ENCODE measurements at regions not wholly inside any gene's neighbourhood (a gene's known extent, or its start where the extent isn't known, plus 50 kb on each side); places are given as distances from the start of the nearest gene placed in this dataset.

DNA sequence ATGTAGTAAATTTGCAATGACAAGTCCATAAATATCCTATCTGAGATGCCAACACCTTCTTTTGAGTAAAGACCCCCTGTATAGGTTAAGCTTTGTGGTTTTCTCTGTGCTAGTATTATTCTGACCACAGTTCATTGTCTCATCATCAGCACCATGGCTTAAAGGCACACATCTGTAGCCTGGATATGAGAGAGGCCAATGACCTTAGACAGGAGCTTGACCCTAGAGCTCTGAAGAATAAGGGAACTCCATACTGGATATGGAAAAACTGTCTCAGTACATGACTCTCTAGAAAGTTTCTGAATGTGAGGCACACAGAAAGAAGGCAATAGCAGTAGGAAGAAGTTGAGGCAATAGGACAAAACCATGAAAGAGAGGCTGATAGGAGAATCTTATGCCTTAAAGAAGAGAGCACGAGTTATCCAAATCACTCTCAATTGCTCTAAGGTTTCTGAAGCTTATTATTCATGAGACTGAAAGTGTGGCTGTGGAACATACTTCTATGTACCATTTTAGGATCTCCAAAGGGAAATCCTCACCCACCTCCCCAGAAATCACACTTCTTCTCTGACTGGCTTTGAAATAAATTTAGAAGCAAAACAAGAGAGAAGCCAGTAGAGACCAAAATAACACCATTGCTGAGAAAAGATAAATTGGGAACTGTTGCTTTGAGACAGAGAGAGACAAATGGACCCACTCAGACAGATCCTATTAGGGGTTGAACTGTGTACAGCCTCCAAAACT lies 150.2 kb downstream of the ABCA8 start:
- TF ChIP-seq EGR1 (IDR thresholded peaks at IDR 0.05) (no peak), EP300 (IDR thresholded peaks at IDR 0.05; ENCODE audit: borderline replicate concordance) (no peak), ZBTB7A (IDR thresholded peaks at IDR 0.05; ENCODE audit: low read depth) (no peak), FOXM1 (IDR thresholded peaks at IDR 0.05; ENCODE audit: borderline replicate concordance, low read depth) (no peak), TEAD4 (IDR thresholded peaks at IDR 0.05) (no peak)

GRCh38 chr17:68803164-68803929 lies 151.8 kb downstream of the ABCA8 start:
- no peak for TF ChIP-seq RAD21 (IDR thresholded peaks at IDR 0.05; ENCODE audit: low read depth)
- no peak for TF ChIP-seq ZBTB7A (IDR thresholded peaks at IDR 0.05; ENCODE audit: low read depth)
- no peak for TF ChIP-seq EGR1 (IDR thresholded peaks at IDR 0.05)
- TF ChIP-seq, protein P1, sequence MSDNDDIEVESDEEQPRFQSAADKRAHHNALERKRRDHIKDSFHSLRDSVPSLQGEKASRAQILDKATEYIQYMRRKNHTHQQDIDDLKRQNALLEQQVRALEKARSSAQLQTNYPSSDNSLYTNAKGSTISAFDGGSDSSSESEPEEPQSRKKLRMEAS (IDR thresholded peaks at IDR 0.05) = no peak
- TF ChIP-seq TEAD4 (IDR thresholded peaks at IDR 0.05) = no peak
- TF ChIP-seq EP300 (IDR thresholded peaks at IDR 0.05; ENCODE audit: borderline replicate concordance) = no peak
- no peak for TF ChIP-seq TCF12 (IDR thresholded peaks at IDR 0.05; ENCODE audit: low read depth)
- no peak for TF ChIP-seq TAF1 (IDR thresholded peaks at IDR 0.05; ENCODE audit: low read depth)
- TF ChIP-seq CREB1 (IDR thresholded peaks at IDR 0.05; ENCODE audit: low read depth) = no peak
- TF ChIP-seq, protein P2, sequence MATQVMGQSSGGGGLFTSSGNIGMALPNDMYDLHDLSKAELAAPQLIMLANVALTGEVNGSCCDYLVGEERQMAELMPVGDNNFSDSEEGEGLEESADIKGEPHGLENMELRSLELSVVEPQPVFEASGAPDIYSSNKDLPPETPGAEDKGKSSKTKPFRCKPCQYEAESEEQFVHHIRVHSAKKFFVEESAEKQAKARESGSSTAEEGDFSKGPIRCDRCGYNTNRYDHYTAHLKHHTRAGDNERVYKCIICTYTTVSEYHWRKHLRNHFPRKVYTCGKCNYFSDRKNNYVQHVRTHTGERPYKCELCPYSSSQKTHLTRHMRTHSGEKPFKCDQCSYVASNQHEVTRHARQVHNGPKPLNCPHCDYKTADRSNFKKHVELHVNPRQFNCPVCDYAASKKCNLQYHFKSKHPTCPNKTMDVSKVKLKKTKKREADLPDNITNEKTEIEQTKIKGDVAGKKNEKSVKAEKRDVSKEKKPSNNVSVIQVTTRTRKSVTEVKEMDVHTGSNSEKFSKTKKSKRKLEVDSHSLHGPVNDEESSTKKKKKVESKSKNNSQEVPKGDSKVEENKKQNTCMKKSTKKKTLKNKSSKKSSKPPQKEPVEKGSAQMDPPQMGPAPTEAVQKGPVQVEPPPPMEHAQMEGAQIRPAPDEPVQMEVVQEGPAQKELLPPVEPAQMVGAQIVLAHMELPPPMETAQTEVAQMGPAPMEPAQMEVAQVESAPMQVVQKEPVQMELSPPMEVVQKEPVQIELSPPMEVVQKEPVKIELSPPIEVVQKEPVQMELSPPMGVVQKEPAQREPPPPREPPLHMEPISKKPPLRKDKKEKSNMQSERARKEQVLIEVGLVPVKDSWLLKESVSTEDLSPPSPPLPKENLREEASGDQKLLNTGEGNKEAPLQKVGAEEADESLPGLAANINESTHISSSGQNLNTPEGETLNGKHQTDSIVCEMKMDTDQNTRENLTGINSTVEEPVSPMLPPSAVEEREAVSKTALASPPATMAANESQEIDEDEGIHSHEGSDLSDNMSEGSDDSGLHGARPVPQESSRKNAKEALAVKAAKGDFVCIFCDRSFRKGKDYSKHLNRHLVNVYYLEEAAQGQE (IDR thresholded peaks at IDR 0.05; ENCODE audit: low read depth) = no peak
- TF ChIP-seq YY1 (IDR thresholded peaks at IDR 0.05; ENCODE audit: low read depth) = no peak
- TF ChIP-seq FOXM1 (IDR thresholded peaks at IDR 0.05; ENCODE audit: borderline replicate concordance, low read depth) = no peak
- TF ChIP-seq, protein P3, sequence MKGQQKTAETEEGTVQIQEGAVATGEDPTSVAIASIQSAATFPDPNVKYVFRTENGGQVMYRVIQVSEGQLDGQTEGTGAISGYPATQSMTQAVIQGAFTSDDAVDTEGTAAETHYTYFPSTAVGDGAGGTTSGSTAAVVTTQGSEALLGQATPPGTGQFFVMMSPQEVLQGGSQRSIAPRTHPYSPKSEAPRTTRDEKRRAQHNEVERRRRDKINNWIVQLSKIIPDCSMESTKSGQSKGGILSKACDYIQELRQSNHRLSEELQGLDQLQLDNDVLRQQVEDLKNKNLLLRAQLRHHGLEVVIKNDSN (IDR thresholded peaks at IDR 0.05) = no peak
- no peak for TF ChIP-seq NFIC (IDR thresholded peaks at IDR 0.05)
- TF ChIP-seq CEBPB (IDR thresholded peaks at IDR 0.05) = no peak

DNA sequence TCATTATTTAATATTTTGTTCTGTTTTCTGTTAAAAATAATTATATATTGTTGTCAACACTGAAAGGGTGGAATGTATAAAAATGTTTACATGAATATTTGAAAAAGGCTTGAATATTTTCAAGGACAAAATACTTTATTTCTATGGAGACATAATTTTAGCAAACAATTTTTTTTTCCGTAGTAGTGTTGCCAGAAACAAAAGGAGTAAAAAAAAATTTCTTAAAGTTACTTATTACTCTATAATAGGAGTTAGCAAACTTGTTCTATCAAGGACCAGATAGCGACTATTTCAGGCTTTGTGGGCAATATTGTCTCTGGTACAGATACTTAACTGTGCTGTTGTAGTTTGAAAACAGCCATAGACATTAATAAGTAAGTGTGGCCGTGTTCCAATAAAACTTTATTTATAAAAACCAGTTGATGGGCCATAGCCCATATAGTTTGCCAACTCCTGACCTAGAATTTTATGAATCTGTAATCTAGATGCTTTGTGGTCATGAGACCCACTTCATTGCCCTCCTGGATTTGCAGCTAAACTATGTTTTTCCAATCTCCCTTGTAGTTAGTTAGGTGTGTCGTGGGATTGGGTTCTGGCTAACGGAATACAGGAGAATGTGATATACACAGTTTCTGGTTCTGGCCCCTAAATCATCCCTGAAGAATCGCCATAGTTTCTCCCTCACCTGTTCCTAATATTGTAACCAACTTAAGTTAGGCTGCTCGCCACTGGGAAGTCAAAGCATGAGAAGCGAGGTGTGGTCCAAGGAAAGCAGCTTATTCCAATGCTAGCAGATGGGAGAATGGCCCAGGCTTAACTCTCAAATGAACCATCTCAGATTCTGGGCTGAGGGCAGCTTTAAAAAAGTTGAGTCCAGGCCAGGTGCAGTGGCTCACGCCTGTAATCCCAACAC lies 153.6 kb downstream of the ABCA8 start:
- TF ChIP-seq TCF12 (IDR thresholded peaks at IDR 0.05; ENCODE audit: low read depth) = no peak
- no peak for TF ChIP-seq EP300 (IDR thresholded peaks at IDR 0.05; ENCODE audit: borderline replicate concordance)
- TF ChIP-seq TEAD4 (IDR thresholded peaks at IDR 0.05) = no peak
- TF ChIP-seq EGR1 (IDR thresholded peaks at IDR 0.05) = no peak
- TF ChIP-seq FOXM1 (IDR thresholded peaks at IDR 0.05; ENCODE audit: borderline replicate concordance, low read depth) = no peak
- TF ChIP-seq ZBTB7A (IDR thresholded peaks at IDR 0.05; ENCODE audit: low read depth) = no peak
- TF ChIP-seq, protein P3 (IDR thresholded peaks at IDR 0.05) = no peak
- TF ChIP-seq YY1 (IDR thresholded peaks at IDR 0.05; ENCODE audit: low read depth) = no peak

DNA sequence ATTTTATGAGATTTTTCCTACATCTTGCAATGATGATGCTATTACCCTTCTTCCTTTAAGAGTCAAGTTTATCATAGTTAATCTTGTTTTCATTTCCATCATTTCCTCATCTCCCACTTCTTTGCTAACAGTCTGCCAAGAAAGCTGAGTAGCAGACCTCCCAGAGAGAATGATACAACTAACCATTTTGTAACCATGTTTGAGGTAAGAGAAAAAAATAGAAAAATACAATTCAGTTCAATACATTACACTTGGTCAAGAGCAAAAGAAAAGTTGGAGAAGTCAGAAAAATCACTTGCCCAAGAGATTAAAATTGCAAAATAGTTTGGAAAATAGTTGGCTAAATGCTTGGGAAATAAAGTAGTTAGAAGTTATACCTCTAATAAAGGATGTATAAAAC lies 154.4 kb downstream of the ABCA8 start:
- TF ChIP-seq YY1 (IDR thresholded peaks at IDR 0.05; ENCODE audit: low read depth) = no peak

DNA sequence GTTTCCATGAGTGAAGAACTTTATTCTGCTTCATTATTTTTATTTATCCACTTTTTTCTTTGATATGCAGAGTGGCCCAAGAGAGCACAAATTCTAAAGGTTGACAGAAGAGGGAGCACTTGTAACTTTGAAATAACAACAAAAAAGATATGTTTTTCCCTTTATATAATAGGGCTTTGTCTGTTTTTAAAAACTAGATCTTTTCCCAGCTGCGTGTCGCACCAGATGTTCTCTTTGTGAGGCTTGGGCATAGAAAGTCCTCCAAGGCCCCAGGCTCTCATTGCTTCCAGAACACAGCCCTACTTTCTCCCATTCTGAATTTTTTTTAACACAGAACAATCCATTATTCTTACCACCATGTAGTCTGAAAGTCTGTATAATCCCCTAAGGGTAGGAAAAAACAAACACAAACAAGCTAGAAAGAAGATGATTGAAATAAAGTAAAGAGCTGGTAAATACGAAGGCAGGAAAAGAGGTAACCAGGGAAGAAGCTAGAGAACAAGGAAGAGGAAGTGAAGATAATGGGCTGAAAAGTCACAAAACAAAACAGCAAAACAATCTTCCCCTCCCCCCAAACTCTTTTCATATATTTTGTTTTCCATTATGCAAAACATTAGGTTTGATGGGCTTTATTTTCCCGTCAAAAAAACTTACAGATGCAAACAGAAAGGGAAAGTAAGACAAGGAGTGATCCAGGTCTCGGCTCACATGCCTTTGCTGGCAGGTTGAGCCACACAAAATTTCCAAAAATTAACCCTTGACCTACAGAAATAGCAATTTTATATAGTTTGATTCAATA lies 160.4 kb downstream of the ABCA8 start:
- TF ChIP-seq NFIC (IDR thresholded peaks at IDR 0.05) = no peak
- no peak for TF ChIP-seq RAD21 (IDR thresholded peaks at IDR 0.05; ENCODE audit: low read depth)
- no peak for TF ChIP-seq YY1 (IDR thresholded peaks at IDR 0.05; ENCODE audit: low read depth)
- TF ChIP-seq TEAD4 (IDR thresholded peaks at IDR 0.05) = no peak
- TF ChIP-seq, protein P2 (IDR thresholded peaks at IDR 0.05; ENCODE audit: low read depth) = no peak
- no peak for TF ChIP-seq CREB1 (IDR thresholded peaks at IDR 0.05; ENCODE audit: low read depth)
- TF ChIP-seq FOXM1 (IDR thresholded peaks at IDR 0.05; ENCODE audit: borderline replicate concordance, low read depth) = no peak
- TF ChIP-seq, protein P3 (IDR thresholded peaks at IDR 0.05) = no peak
- no peak for TF ChIP-seq TCF12 (IDR thresholded peaks at IDR 0.05; ENCODE audit: low read depth)
- TF ChIP-seq, protein P1 (IDR thresholded peaks at IDR 0.05) = no peak
- no peak for TF ChIP-seq CEBPB (IDR thresholded peaks at IDR 0.05)
- no peak for TF ChIP-seq EP300 (IDR thresholded peaks at IDR 0.05; ENCODE audit: borderline replicate concordance)
- TF ChIP-seq ZBTB7A (IDR thresholded peaks at IDR 0.05; ENCODE audit: low read depth) = no peak
- TF ChIP-seq TAF1 (IDR thresholded peaks at IDR 0.05; ENCODE audit: low read depth) = no peak
- no peak for TF ChIP-seq EGR1 (IDR thresholded peaks at IDR 0.05)

Measured in Ishikawa (cell line).